ENCODE measurements at regions not wholly inside any gene's neighbourhood (a gene's known extent, or its start where the extent isn't known, plus 50 kb on each side); places are given as distances from the start of the nearest gene placed in this dataset.
"Not testable (repeated sequence)": the region's sequence is repeated elsewhere in the genome, so short reads cannot be mapped to it uniquely, and the experiment has no call there.

- TF ChIP-seq POU2F2 (IDR thresholded peaks at IDR 0.05; ENCODE audit: low read depth, low read length), result no peak
- TF ChIP-seq PAX5 (IDR thresholded peaks at IDR 0.05; ENCODE audit: insufficient read depth, low read length, severe bottlenecking), result no peak
- TF ChIP-seq TAF1 (IDR thresholded peaks at IDR 0.05; ENCODE audit: low read depth, low read length), result no peak
- no peak for TF ChIP-seq SPI1 (IDR thresholded peaks at IDR 0.05; ENCODE audit: low read depth, low read length)
- no peak for TF ChIP-seq POLR2A (IDR thresholded peaks at IDR 0.05; ENCODE audit: low read depth, low read length)
- no peak for TF ChIP-seq POLR2AphosphoS5 (IDR thresholded peaks at IDR 0.05; ENCODE audit: low read depth, low read length)
- DNase-seq (ENCODE audit: insufficient read length, low spot score) (no peak), FAIRE-seq (no peak)
These were observed 444.0 kb upstream of the PITX2 start for GRCh38 chr4:111066887-111067286.

GRCh38 chr4:111068883-111069282 is 446.0 kb upstream of the PITX2 start:
- TF ChIP-seq POLR2A (IDR thresholded peaks at IDR 0.05; ENCODE audit: low read depth, low read length), result no peak
- no peak for TF ChIP-seq PAX5 (IDR thresholded peaks at IDR 0.05; ENCODE audit: insufficient read depth, low read length, severe bottlenecking)
- TF ChIP-seq POU2F2 (IDR thresholded peaks at IDR 0.05; ENCODE audit: low read depth, low read length), result no peak
- no peak for TF ChIP-seq POLR2AphosphoS5 (IDR thresholded peaks at IDR 0.05; ENCODE audit: low read depth, low read length)
- no peak for TF ChIP-seq SPI1 (IDR thresholded peaks at IDR 0.05; ENCODE audit: low read depth, low read length)
- TF ChIP-seq TAF1 (IDR thresholded peaks at IDR 0.05; ENCODE audit: low read depth, low read length), result no peak
- DNase-seq (ENCODE audit: insufficient read length, low spot score) (no peak), FAIRE-seq (no peak)

GRCh38 chr4:111070390-111070789 is 447.5 kb upstream of the PITX2 start:
- FAIRE-seq (no peak), DNase-seq (ENCODE audit: insufficient read length, low spot score) (no peak)
- TF ChIP-seq TAF1 (IDR thresholded peaks at IDR 0.05; ENCODE audit: low read depth, low read length) (no peak), POLR2AphosphoS5 (IDR thresholded peaks at IDR 0.05; ENCODE audit: low read depth, low read length) (no peak), POU2F2 (IDR thresholded peaks at IDR 0.05; ENCODE audit: low read depth, low read length) (no peak), SPI1 (IDR thresholded peaks at IDR 0.05; ENCODE audit: low read depth, low read length) (no peak), POLR2A (IDR thresholded peaks at IDR 0.05; ENCODE audit: low read depth, low read length) (no peak), PAX5 (IDR thresholded peaks at IDR 0.05; ENCODE audit: insufficient read depth, low read length, severe bottlenecking) (no peak)

GRCh38 chr4:111074523-111075114 is 451.7 kb upstream of the PITX2 start:
- FAIRE-seq (no peak), DNase-seq (ENCODE audit: insufficient read length, low spot score) (no peak)
- TF ChIP-seq TAF1 (IDR thresholded peaks at IDR 0.05; ENCODE audit: low read depth, low read length), result no peak

- not testable (repeated sequence) for FAIRE-seq; DNase-seq (ENCODE audit: insufficient read length, low spot score)
These were observed 453.4 kb upstream of the PITX2 start for GRCh38 chr4:111076299-111076698.

- no peak for DNase-seq (ENCODE audit: insufficient read length, low spot score)
- FAIRE-seq, result no peak
- TF ChIP-seq PAX5 (IDR thresholded peaks at IDR 0.05; ENCODE audit: insufficient read depth, low read length, severe bottlenecking), result no peak
- 0 out of 2 replicates have a peak, but pooled peaks have one; percentile 23 for TF ChIP-seq SPI1 (IDR thresholded peaks at IDR 0.05; ENCODE audit: low read depth, low read length)
- TF ChIP-seq POLR2AphosphoS5 (IDR thresholded peaks at IDR 0.05; ENCODE audit: low read depth, low read length), result no peak
- no peak for TF ChIP-seq POU2F2 (IDR thresholded peaks at IDR 0.05; ENCODE audit: low read depth, low read length)
These were observed 485.3 kb upstream of the PITX2 start for GRCh38 chr4:111108153-111108552.

- FAIRE-seq, result no peak
- DNase-seq (ENCODE audit: insufficient read length, low spot score), result no peak
- TF ChIP-seq POLR2A (IDR thresholded peaks at IDR 0.05; ENCODE audit: low read depth, low read length) (no peak), POU2F2 (IDR thresholded peaks at IDR 0.05; ENCODE audit: low read depth, low read length) (no peak), POLR2AphosphoS5 (IDR thresholded peaks at IDR 0.05; ENCODE audit: low read depth, low read length) (no peak), TAF1 (IDR thresholded peaks at IDR 0.05; ENCODE audit: low read depth, low read length) (no peak), PAX5 (IDR thresholded peaks at IDR 0.05; ENCODE audit: insufficient read depth, low read length, severe bottlenecking) (no peak), SPI1 (IDR thresholded peaks at IDR 0.05; ENCODE audit: low read depth, low read length) (no peak)
These were observed 490.7 kb upstream of the PITX2 start for GRCh38 chr4:111113591-111113990.

GRCh38 chr4:111115881-111116280 is 493.0 kb upstream of the PITX2 start:
- no peak for DNase-seq (ENCODE audit: insufficient read length, low spot score)
- FAIRE-seq, result no peak
- TF ChIP-seq SPI1 (IDR thresholded peaks at IDR 0.05; ENCODE audit: low read depth, low read length), result no peak
- TF ChIP-seq POLR2A (IDR thresholded peaks at IDR 0.05; ENCODE audit: low read depth, low read length), result no peak
- TF ChIP-seq POLR2AphosphoS5 (IDR thresholded peaks at IDR 0.05; ENCODE audit: low read depth, low read length), result no peak
- TF ChIP-seq PAX5 (IDR thresholded peaks at IDR 0.05; ENCODE audit: insufficient read depth, low read length, severe bottlenecking), result no peak
- no peak for TF ChIP-seq TAF1 (IDR thresholded peaks at IDR 0.05; ENCODE audit: low read depth, low read length)
- no peak for TF ChIP-seq POU2F2 (IDR thresholded peaks at IDR 0.05; ENCODE audit: low read depth, low read length)

GRCh38 chr4:111120191-111120590 is 497.3 kb upstream of the PITX2 start:
- DNase-seq (ENCODE audit: insufficient read length, low spot score) (no peak), FAIRE-seq (no peak)
- TF ChIP-seq TAF1 (IDR thresholded peaks at IDR 0.05; ENCODE audit: low read depth, low read length) (no peak), POLR2A (IDR thresholded peaks at IDR 0.05; ENCODE audit: low read depth, low read length) (no peak)

- FAIRE-seq (no peak), DNase-seq (ENCODE audit: insufficient read length, low spot score) (no peak)
- TF ChIP-seq POLR2AphosphoS5 (IDR thresholded peaks at IDR 0.05; ENCODE audit: low read depth, low read length) (no peak), POLR2A (IDR thresholded peaks at IDR 0.05; ENCODE audit: low read depth, low read length) (no peak), PAX5 (IDR thresholded peaks at IDR 0.05; ENCODE audit: insufficient read depth, low read length, severe bottlenecking) (no peak), SPI1 (IDR thresholded peaks at IDR 0.05; ENCODE audit: low read depth, low read length) (no peak), TAF1 (IDR thresholded peaks at IDR 0.05; ENCODE audit: low read depth, low read length) (no peak), POU2F2 (IDR thresholded peaks at IDR 0.05; ENCODE audit: low read depth, low read length) (no peak)
These were observed 503.5 kb upstream of the PITX2 start for GRCh38 chr4:111126340-111126739.

GRCh38 chr4:111127841-111128240 is 505.0 kb upstream of the PITX2 start:
- DNase-seq (ENCODE audit: insufficient read length, low spot score), result no peak
- TF ChIP-seq POU2F2 (IDR thresholded peaks at IDR 0.05; ENCODE audit: low read depth, low read length), result no peak
- TF ChIP-seq POLR2AphosphoS5 (IDR thresholded peaks at IDR 0.05; ENCODE audit: low read depth, low read length), result no peak
- no peak for TF ChIP-seq TAF1 (IDR thresholded peaks at IDR 0.05; ENCODE audit: low read depth, low read length)
- no peak for TF ChIP-seq PAX5 (IDR thresholded peaks at IDR 0.05; ENCODE audit: insufficient read depth, low read length, severe bottlenecking)
- TF ChIP-seq SPI1 (IDR thresholded peaks at IDR 0.05; ENCODE audit: low read depth, low read length), result no peak
- no peak for TF ChIP-seq POLR2A (IDR thresholded peaks at IDR 0.05; ENCODE audit: low read depth, low read length)
- FAIRE-seq, result no peak
